Stimulated activated CD8-positive, alpha-beta memory T cell treated with anti-CD3 and anti-CD28 coated beads, Interleukin-7, amount 100 ng/mL, for 1 hour (primary cell): ENCODE measurements at regions not wholly inside any gene's neighbourhood (a gene's known extent, or its start where the extent isn't known, plus 50 kb on each side); places are given as distances from the start of the nearest gene placed in this dataset.

Experiments used
- DNase-seq, 2 donors: peaks; one replicate each; pipeline ENCODE4 v3.0.0-alpha.2; 2020; ENCODE audit warnings: low read depth in 2 of 2

DNA sequence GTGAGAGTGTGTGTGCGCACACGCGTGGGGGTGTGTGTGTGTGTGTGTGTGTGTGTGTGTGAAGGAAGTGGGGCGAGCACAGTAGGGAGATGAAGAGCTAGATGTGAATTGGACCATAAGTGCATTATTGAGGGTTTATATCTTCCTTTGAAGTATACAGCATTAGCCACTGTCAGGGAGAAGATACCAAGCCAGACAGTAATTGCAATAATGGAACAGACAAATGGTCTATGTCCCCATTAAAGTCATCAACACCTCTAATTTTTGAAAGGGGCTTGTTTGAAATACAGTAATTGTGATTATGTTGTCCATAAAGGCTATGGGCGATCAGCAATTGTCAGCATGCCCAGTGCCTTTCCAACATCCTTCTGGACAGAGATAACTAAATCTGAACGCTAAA is 429.2 kb upstream of the NR2F2 start:
- DNase-seq, result no peak

DNA sequence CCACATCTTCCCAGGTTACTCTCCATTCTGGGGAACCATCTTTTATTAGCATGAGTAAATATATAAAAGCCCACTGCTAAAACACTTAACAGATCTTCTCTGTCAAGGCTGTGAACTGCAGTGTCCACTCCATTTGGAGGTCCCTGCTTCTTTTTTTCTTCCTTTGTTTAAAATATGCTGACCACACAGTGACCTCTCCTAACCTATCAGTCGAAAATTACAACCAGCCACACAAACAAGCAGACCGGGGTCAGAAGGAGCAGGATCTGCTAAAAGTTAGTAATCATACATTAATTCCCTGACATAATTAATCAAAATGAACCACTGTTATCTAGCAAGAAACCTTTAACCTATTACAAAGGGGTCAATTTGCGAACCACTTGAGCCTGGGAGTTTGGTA is 427.9 kb upstream of the NR2F2 start:
- no peak for DNase-seq

DNA sequence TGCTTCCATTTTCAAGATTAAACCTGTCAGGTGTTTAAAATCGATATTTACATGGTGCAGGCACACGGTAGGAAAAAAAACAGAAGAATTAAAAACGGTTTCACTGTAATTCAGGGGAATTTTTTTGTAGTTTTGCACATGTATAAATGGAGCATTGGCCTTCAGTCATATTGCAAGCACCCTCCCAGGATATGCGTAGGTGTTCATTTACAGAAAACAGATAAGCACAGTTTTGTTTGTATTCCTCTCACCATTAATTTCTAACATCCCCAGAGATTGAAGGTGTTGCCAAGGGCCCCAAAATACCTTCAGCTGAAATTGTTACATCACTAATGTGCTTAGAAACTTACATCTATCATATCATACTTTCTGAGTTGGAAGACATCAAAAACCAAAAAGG is 427.1 kb upstream of the NR2F2 start:
- no peak for DNase-seq

DNA sequence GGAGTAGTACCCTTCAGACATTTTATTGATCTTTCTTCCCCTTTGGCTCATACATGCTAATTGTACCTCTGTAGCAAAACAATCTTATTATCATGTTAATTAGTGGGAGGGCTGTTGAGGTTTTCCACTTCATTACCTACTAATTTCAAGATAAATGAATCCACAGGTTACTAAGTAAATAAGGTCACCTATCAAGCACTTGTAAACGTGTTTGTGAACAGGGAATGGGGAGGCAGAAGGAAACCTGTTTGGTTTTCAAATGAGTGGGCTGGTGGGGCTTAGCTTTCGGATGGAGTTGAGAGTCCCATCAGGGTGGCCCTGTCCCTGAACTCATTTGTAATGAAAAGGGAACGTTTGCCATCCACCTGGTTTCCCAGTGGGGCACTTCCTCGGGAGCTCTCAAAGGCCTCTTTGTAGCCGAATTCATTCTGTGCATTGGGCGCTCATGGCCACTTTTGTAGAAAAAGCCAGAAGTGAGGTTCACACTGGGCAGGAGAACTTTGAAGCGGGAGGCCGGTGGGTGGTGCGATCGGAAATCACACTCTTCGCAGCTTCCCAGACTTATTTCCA is 419.8 kb upstream of the NR2F2 start:
- DNase-seq, result no peak

DNA sequence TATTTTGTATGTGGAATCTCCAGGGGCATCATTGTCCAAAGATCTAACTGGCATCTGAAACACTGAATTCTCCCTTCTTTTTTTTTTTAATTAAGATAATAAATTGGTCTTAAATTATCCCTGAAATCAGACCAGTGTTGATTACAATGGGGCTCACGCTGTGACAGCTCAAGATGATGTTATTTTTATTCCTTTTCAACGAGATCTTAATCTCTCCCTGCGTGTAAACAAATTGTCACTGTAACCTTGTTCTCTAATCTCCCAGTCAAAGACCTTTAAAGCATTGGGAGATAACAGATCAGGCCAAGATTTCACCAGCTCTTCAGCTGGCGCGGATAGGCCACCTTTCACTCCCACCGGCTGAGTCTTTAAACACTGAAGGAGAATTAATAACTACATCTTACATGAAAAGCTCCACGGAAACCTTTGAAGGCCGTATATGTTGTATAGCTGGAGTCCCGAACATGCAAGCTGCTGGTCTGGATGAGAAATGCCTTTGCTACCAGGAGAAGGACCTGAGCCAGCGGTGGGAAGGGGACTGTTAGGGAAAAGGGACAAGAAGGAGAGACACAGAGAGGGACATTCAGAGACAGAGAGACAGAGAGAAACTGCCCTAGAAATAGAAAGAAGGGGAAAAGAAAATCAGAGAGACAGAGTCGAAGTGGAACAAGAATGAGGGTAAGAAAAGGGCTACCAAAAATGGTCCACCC is 418.8 kb upstream of the NR2F2 start:
- no peak for DNase-seq

DNA sequence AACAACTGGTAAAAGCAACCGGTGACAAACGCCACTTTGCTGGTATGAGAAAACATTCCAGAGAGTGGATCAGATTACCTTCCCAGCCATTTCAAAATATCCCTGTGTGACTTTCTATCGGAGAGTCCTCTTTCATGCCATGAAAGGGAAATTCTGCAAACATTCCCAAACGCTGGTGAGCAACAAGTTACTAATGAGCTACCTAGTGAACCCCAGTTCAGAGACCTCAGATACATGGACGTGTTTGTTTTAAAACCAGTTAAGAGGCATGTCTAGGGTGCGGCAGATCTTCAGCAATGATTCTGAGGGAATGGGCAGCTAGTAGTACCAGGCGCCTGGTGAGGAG is 418.2 kb upstream of the NR2F2 start:
- no peak for DNase-seq

DNA sequence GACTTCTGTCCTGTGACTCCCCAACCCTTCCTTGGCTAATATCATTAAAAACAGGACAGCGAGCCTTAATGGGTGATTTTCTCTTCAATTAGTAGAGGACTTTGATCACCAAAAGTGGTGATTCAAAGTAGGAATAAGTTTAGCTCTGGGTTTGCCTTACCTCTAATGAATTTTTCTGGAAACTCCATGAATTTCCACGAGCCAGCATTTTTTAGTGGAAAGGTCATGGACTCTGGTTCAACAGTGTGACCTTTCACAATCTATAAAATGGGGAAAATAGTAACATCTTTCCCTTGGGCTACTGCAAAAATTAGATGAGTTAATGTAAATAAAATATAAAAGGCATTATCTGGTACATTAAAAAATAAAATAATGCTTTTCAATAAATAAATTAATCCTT is 417.8 kb upstream of the NR2F2 start:
- no peak for DNase-seq

DNA sequence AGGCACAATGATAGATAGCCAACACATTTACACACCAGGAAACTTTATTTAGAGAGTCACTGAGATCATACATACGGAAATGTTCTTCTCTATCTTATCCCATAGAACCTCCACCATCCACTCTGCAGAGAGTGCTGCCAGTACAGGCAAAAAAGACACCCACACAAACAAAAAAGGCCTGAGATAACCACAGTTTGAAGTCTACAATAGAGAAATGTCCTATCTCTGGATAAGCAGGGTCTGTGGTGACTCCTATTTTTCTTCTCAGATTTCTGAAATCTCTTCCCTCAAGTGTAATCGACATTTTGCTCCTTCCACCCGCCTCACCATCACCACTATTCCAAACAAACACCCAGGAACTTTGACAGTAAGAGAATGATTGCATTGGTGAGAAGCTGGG is 413.9 kb upstream of the NR2F2 start:
- DNase-seq, result no peak

DNA sequence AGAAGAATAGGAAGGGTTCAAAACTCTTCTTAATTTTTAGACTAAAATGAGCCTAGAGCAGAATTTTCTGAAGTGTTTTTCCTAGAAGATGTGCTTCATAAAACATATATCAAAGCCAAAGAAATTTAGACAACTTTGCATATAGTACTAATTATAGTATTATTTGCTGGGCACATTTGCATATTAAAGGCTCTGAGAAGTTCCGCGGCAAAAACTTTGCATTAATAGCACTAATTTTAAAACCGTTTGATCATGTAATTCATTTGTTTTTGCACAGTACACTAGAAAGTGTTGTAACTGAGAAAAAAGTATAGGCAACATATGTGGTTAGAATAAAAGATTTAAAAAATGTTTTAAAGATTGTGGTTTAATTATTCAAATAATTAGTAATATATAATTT is 412.0 kb upstream of the NR2F2 start:
- DNase-seq, result no peak

DNA sequence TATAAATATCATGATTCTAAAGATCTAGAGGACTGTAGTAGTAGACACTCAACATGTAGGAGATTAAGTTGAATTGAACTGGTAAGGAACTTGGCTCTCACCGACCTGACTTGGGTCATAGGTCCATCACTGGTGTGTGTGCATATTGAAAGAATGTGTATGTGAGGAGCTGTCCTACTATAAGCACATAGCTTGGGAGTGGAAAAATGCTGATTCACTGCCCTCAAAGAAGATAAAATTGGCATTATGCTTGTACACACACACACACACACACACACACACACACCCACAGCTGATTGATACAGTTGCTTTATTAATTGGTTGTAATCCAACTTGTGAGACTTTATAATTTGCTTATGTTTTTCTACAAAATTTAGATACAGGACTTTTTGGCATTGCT is 411.0 kb upstream of the NR2F2 start:
- no peak for DNase-seq

DNA sequence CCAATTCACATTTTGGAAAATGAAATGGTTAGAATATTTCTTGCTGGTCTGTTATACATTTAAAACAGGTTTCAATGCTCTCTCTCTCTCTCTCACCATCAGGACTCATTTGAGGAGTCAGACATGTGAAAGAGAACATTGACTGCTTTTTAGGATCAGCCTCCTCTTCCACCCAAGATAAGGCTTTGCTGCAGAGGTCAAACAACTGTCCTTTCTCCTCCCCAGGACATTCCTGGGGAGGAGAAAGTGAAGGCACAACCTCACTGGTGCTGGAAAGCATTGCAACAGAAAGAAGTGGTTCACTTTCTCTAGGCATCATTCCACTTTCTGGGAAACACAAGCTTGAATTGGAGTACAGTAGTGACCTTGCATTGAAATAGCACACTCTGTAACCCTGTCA is 409.1 kb upstream of the NR2F2 start:
- DNase-seq, result no peak

DNA sequence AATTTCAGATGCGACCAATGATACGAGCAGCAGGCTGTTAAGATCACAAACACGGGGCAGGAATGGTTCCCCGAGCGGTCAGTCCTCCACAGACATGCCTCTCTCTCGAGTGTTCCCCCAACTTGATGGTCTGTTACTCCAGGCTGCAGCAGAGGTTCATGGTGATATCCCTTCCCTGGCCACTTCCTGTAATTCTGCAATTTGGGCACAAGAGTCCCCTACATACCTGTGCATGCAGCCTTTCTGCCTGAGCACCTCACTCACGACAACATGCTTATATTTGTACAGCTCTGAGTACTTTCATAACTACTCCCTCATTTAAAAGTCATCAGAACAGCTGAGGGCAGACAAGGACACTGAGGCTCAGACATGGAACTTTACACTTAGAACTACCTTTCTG is 408.1 kb upstream of the NR2F2 start:
- no peak for DNase-seq

DNA sequence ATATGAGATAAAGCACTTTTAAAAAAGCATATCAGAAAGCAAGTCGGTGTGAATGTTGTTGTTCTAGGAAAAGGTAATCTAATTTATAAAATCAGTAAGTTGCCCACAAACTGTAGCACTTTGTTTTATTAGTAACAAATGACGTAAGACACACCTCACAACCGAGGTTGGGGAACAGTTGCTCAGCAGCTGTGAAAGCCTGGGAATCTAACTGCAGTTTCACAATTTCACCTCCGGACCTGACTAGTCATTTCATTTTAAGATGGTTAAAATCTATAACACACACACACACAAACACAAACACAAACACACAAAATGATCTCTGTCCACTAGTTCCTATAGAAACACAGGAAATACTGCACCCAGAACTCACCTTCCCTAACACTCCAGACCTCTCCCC is 406.7 kb upstream of the NR2F2 start:
- no peak for DNase-seq

DNA sequence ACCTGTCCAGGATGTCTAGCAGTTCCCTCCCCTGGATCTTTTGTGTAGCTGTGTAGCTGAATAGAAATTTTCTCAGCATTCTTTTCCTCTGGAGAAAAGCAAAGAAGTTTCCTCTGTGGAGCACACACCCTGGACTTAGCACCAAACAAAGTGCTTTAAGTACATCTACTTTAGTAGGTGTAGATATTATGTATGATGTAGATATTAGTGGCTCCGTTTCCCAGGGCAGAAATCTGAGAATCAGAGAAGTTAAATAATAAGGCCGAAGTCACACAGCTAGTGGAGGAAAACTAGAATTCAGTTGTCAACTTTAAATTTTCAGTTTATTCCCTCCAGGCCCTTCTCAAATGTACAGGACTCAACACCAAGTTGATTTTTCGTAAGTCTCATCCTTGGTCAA is 401.7 kb upstream of the NR2F2 start:
- no peak for DNase-seq

DNA sequence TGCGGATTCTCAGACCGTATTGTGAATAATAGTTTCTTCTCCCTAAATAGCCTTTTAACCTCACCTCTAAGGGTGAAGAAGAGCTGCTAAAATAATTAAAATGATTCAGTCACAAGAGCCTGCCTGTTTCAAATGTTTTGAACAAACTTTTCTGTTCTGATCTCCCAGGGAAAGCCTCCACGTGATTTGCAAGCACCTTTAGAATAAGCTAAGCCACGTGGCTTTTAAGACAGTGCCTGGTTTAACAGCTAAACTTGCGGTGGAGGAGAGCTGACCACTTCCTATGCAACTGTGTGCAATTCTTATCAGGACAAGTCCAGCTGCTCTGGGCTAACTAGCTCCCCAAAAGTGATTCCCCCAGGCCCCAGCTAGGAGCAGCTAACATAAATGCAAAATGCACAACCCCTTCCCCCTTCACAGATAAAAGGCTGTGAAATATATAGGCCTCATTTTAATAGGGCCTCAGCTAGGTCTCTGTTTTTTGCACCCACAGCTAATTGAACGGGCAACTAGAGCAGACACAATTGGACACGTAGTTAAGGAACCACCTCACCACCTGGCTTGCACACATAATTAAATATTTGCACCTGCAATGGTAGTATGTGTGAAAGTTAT is 401.2 kb upstream of the NR2F2 start:
- DNase-seq, result no peak

DNA sequence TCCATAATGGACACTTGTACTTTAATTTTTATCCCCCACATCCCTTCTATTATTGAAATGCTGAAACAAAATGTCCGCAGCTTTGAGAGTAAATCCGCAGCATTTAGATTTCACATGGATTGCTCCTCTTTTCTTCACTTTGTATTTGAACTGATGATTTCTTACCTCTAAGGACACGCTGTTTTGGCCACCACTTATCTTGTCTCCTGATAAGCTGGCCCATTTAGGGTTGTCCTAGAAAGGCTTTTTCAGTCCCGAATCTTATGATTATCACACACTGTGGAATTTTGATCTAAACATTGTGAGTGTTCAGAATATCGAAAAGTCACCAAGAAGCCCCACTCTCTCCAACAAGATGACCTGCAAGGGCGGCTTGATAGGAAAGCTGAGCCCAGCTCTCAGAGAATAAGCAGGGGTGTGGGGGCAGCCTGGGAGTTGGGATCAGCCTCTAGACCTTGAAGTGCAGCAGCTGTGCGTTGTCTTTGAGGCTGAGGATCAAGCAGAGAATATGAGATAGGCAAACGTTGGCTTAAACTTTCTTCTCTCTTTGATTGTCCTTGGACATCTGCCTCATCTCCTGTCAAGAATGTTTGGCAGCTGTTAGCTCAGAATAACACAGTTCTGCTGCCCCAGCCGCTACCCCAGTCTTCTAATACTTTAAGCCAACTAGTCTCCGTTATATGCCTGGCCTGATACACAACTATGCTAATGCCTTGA is 399.7 kb upstream of the NR2F2 start:
- DNase-seq, result no peak

DNA sequence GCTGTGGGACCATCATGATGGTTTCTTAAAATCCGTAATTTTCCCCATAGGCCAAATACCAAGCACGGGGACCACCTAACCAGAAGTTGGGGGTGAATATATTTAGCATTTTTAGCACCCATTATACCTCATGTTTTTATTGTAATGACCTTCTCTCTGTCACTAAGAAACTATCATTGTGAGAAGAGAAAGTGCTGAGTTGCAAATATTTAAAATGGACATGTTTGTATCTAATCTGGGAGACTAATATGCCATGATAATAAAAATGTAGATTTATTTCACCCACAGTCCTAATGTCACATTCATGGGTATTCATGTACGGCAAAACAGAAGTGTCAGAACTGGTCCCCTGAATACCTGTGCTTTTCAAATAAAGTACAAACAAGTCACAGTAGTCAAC is 398.9 kb upstream of the NR2F2 start:
- DNase-seq, result no peak

DNA sequence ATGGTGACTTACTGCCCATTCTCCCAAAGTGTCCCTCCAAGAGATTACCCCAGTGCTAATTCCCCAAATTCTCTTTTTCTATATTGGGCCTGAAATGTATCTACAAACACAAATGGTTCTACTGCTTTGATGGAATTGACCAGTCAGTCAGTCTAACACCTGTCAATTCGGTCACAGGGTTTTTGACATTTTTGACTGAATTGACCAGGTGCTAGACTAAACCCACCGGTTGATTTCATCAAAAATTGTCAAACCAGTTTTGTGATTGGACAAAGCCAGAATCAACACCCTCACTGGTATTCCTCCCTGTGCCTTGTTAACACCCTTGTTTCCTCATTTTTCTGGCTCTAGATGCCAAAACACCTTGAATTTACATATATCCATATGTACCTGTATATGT is 398.4 kb upstream of the NR2F2 start:
- no peak for DNase-seq

DNA sequence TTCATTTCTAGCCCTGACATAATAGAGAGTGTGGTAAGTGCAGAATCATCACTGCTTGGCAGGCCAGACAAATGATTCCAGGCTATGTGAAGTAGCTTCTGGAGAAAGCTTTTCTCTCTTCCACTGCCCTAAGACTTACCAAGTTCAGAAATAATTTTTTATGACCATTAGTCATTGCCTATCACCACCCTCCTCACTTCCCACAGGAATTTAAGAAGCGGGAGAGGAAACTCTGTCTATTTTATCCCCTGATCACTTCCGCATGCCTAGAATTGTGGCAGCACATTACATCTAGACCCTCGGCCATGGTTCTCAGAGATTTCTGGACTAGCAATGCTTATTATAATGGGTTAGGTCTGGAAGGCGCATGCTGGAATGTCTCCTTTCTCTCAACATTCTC is 397.8 kb upstream of the NR2F2 start:
- no peak for DNase-seq

DNA sequence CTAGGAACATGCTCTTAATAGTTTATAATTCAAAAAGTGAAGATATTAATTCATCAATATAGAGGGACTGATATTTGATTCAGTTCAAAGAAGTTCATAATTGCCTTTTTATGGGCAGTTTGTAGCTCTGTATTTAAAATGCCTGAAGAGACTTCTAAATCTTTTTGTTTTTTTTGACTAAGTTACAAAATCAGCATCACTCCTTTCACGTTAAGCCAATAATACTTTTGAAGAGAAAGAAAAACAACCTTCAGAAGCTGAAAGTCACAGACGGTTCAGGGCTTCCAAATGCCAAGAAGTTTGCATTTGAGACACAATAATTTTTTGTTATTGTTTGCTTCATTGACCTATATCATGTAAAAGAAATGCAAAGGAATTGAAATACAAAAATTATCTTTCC is 394.6 kb upstream of the NR2F2 start:
- no peak for DNase-seq

DNA sequence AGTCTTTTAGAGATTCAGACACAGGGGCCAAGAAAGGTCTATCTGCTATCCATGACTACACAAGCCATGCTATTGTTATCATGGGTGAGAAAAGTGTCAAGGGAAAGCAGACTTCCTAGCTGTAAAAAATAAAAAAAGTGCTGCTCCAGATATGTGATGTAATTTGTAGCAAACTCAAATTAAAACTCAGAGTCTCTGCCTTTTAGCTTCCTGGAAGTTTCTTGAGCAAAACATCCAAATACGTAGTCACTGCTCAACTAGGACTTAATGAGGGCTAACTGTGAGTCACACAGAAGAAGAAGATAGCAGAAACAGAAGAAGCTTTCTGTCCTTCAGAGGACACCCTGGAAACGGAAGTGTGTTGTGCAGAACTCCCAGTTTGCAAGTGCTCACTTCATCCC is 393.4 kb upstream of the NR2F2 start:
- DNase-seq, result no peak

DNA sequence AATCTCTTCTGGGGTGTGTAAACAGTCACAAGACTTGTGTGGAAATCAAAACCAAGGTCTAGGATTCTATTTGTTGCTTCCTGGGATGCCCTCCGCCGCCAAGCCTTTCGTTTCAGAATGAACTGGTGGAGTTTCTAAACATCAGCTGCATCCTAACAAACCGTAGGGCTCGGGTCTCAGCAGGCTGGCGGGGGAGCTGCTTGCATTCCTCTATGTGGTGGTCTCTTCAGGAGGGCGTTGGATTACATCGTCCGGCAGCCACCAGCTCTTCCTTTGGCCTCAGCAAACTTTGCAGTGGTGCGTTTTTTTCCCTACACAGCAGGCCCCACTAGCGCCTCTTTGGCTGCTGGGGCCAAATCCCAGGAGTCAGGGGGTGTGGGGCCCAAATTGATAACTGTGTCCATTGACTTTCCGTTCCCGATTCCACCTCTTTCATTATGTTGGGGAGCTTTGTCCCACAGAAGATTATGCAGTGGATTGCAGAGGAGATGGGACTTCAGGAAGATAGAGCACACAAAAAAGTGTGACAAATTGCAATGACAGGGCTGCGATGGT is 390.0 kb upstream of the NR2F2 start:
- DNase-seq, result no peak

DNA sequence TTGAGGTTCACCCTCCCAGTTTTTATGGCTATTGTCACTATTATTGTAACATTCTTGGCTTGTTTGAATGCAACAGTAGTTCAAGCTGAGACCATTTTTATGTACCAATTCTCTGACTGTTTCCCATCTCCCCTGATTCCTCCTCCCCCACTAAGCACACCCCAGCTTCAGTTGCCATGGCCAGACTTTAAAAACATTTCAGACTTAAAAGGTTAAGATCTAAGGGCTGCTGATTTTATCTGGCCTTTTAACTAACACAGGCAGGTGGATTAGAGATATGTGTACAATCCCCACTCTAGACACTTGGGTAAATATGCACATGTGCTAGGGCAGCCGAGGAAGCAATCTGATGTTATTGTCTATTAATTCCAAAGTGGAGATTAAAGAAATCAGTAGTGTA is 386.3 kb upstream of the NR2F2 start:
- DNase-seq, result no peak
